Astrocyte (in vitro differentiated cells and primary cell): ENCODE measurements at regions not wholly inside any gene's neighbourhood (a gene's known extent, or its start where the extent isn't known, plus 50 kb on each side); places are given as distances from the start of the nearest gene placed in this dataset.

ENCODE experiments used
- EZH2 ChIP-seq: IDR thresholded peaks from 2 replicates; pipeline ENCODE4 v1.6.1; 2012; ENCODE audit warnings: mild to moderate bottlenecking, low read length, inconsistent platforms; ENCODE audit not compliant: insufficient read depth
- TF ChIP-seq, protein P1 (sequence below): IDR thresholded peaks from 2 replicates; pipeline ENCODE4 v1.5.1; 2011; ENCODE audit warnings: low read depth, mild to moderate bottlenecking, inconsistent platforms, low read length, moderate library complexity; ENCODE audit not compliant: insufficient read depth

DNA sequence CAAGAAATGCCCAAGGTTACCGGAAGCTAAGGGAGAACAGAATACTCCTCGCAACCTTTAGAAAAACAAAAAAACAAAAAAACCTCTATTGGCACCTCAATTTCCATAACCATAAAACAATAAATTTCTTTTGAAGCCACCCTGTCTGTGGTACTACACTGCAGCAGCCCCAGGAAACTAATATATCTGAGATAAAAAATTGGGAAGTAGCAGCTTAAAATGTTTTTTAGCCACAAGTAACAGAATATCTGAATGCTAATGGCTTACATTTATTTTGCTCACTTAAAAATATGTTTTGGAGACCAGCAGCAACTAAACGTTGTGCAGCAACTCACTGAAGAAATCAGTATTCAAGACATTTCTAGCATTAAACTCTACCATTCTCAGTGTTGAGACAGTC lies 969.6 kb downstream of the DNAH5 start:
- TF ChIP-seq, protein P1, sequence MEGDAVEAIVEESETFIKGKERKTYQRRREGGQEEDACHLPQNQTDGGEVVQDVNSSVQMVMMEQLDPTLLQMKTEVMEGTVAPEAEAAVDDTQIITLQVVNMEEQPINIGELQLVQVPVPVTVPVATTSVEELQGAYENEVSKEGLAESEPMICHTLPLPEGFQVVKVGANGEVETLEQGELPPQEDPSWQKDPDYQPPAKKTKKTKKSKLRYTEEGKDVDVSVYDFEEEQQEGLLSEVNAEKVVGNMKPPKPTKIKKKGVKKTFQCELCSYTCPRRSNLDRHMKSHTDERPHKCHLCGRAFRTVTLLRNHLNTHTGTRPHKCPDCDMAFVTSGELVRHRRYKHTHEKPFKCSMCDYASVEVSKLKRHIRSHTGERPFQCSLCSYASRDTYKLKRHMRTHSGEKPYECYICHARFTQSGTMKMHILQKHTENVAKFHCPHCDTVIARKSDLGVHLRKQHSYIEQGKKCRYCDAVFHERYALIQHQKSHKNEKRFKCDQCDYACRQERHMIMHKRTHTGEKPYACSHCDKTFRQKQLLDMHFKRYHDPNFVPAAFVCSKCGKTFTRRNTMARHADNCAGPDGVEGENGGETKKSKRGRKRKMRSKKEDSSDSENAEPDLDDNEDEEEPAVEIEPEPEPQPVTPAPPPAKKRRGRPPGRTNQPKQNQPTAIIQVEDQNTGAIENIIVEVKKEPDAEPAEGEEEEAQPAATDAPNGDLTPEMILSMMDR: no peak
- no peak for TF ChIP-seq EZH2
